Uterus (tissue), 2 donors: ENCODE measurements at regions not wholly inside any gene's neighbourhood (a gene's known extent, or its start where the extent isn't known, plus 50 kb on each side); places are given as distances from the start of the nearest gene placed in this dataset.

ENCODE experiments used
- POLR2A ChIP-seq, 2 donors: fragments of 450-650 bp; IDR thresholded peaks; one replicate each; pipeline ENCODE4 v1.6.1; 2016; ENCODE audit warnings: antibody characterized with exemption in 2 of 2, mild to moderate bottlenecking in 1 of 2, moderate library complexity in 1 of 2
- TF ChIP-seq, protein P1 (sequence below), 4 experiments: fragments of 200-600 bp in 2 of 4; fragments of 450-650 bp in 2 of 4; sonication (generic) in 2 of 4; IDR thresholded peaks; one replicate each; pipeline ENCODE4 v1.5.1; 2016 to 2019; ENCODE audit warnings: antibody characterized with exemption in 4 of 4, mild to moderate bottlenecking in 2 of 4, moderate library complexity in 1 of 4

DNA sequence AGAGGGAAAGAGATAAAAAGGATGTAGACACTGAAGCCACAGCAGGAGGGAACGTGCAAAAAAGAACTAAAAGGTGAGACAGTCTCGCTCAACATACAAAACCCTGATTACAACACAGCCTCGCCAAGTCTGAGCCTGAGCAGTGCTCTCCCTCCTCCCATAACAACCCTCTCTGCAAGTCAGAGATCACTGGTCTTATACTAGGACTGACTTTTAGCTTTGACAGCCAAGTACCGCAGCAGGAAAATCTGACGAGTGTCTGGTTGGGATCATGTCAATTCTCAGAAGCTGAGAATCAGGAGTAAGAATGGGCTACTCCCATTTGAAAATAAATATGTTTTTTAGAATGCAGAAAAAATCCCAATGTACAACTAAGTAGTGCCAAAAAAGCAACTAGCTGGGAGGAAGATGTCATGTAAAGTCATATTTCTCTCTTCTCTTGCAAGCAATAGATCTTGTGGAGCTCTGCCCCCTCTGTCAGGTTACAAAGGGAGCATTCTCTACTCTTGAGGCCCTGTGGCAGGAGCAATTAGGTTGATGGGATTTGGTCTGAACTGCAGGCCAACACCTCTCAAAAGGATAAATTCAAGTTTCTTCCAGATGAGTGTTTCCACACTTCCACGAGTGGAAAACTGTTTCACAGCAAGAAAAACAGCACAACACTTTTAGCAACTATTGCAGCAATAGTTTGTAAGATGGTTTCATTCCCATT, 118.9 kb upstream of the COL21A1 start:
- no peak for TF ChIP-seq POLR2A (IDR thresholded peaks at IDR 0.05)
- TF ChIP-seq, protein P1, sequence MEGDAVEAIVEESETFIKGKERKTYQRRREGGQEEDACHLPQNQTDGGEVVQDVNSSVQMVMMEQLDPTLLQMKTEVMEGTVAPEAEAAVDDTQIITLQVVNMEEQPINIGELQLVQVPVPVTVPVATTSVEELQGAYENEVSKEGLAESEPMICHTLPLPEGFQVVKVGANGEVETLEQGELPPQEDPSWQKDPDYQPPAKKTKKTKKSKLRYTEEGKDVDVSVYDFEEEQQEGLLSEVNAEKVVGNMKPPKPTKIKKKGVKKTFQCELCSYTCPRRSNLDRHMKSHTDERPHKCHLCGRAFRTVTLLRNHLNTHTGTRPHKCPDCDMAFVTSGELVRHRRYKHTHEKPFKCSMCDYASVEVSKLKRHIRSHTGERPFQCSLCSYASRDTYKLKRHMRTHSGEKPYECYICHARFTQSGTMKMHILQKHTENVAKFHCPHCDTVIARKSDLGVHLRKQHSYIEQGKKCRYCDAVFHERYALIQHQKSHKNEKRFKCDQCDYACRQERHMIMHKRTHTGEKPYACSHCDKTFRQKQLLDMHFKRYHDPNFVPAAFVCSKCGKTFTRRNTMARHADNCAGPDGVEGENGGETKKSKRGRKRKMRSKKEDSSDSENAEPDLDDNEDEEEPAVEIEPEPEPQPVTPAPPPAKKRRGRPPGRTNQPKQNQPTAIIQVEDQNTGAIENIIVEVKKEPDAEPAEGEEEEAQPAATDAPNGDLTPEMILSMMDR (IDR thresholded peaks at IDR 0.05), result no peak
